ENCODE measurements at regions not wholly inside any gene's neighbourhood (a gene's known extent, or its start where the extent isn't known, plus 50 kb on each side); places are given as distances from the start of the nearest gene placed in this dataset.

DNA sequence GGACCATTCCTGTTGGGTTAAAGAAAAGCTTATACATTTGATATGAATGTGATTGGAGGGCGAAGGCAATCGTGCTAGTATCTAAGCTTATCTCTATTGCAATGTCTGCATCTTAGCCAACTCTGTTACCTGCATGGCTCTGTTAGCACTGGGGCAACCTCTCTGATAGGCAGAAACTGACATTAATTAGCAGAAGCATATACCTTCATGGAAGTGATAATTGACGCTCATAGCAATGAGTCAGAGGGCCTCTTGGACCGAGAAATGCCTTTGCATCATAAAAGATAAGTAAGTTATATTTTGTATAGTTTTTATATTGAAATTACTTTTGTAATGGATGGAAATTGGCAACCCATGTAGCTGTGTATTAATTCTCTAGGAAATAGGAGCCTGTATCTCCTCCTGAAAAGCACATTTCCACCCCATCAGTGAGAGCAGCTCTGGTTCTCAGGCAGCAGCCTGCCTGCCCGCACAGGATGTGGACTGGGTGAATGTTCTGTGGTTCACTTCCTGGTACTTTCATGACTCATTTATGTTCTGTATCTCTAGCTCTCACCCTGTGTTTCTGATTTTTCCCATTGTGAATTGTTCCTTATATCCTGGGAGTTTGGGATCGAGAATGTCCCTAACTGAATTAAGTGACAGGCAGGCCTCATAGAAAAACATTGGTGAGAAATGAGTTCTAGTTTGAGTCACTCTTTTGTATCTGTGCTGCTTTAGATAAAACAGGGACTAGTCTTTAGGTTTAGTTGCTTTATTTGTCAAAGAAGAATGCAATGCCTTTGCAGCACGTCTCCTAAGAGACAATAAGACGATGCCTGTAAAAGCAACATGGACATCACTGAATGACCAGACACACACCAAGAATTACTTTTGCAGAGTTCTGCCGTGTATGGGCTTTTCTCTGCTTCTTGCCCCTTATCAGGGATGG lies 344.9 kb downstream of the DCDC2C start:
- TF ChIP-seq, protein P1, sequence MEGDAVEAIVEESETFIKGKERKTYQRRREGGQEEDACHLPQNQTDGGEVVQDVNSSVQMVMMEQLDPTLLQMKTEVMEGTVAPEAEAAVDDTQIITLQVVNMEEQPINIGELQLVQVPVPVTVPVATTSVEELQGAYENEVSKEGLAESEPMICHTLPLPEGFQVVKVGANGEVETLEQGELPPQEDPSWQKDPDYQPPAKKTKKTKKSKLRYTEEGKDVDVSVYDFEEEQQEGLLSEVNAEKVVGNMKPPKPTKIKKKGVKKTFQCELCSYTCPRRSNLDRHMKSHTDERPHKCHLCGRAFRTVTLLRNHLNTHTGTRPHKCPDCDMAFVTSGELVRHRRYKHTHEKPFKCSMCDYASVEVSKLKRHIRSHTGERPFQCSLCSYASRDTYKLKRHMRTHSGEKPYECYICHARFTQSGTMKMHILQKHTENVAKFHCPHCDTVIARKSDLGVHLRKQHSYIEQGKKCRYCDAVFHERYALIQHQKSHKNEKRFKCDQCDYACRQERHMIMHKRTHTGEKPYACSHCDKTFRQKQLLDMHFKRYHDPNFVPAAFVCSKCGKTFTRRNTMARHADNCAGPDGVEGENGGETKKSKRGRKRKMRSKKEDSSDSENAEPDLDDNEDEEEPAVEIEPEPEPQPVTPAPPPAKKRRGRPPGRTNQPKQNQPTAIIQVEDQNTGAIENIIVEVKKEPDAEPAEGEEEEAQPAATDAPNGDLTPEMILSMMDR (conservative IDR thresholded peaks at IDR 0.05; ENCODE audit: control insufficient read depth, insufficient read depth, low read depth, low read length), result no peak
- no peak overlapping the region for H3K4me3 ChIP-seq (ENCODE audit: control insufficient read depth, low read depth, low read length)
- no peak for DNase-seq (ENCODE audit: low read depth)

DNA sequence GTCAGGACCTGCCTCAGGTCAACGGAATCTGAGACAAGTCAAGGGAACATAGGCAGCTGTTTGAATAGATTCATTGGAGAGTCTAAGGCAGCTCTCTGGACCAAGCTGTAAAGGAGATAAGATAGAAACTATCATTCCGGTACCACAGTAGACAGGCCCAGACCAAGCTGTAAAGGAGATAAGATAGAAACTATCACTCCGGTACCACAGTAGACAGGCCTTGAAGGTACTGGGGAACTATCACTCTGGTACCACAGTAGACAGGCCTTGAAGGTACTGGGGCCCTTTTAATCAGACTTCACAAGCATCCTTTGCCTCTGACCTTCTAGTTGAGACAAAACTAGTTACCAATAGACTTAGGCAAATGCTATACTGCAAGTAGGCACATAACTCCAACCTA lies 346.1 kb downstream of the DCDC2C start:
- H3K4me3 ChIP-seq (ENCODE audit: control insufficient read depth, low read depth, low read length), result no peak overlapping the region
- TF ChIP-seq, protein P1 (conservative IDR thresholded peaks at IDR 0.05; ENCODE audit: control insufficient read depth, insufficient read depth, low read depth, low read length), result no peak
- DNase-seq (ENCODE audit: low read depth), result no peak

DNA sequence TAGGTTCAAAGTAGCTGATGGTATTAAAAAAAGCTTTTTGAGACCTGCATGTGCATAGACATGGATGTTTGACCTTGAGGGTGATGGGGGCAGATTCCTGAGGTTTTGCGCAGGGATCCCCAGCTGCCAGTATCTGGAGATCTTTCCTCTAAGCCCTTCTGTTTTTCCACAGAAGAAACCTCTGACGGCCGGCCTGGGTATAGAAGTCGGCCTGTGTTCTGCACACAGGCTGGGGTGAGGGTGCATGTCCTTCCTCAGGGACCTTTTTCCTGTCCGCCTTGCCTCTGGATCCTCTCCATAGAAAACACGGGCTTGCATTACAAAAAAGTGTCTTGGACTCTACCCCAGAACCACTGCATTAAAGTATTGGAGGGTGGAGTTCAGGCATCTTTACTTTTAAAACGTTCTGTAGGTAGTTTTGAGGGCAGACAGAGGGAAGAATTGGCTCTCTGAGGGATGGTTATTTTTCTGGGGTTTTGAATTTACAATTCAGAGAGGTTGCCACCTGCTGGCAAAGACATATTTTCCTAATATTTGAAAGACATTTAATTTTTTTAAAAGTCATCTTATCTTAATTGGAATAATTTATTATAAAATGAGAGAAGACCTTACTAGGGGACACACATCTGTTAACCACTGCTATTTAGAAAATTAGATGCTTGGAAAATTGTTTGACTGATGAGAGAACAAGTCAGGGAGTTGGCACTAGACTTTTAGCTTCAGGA lies 350.6 kb downstream of the DCDC2C start:
- TF ChIP-seq, protein P1 (conservative IDR thresholded peaks at IDR 0.05; ENCODE audit: control insufficient read depth, insufficient read depth, low read depth, low read length), result no peak
- no peak overlapping the region for H3K4me3 ChIP-seq (ENCODE audit: control insufficient read depth, low read depth, low read length)
- no peak for DNase-seq (ENCODE audit: low read depth)

DNA sequence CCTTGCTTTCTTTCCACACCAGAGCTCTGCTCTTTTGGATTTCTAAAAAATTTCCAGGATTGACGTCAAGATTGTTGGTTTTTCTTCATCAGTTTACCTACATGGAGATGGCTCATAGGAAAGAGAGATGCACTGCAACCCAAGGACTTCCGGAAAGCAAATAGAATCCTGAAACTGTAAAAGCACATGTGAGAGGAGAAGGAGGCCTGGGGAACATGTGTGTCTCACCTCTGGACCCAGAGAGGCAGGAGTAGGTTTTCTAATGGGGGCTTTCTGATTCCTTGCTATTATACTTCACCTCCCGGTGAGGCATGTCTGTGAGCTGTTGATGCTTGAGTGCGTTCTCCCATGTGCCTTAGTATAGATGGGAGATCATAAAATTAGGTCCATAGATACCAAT lies 362.8 kb downstream of the DCDC2C start:
- TF ChIP-seq, protein P1 (conservative IDR thresholded peaks at IDR 0.05; ENCODE audit: control insufficient read depth, insufficient read depth, low read depth, low read length), result no peak
- H3K4me3 ChIP-seq (ENCODE audit: control insufficient read depth, low read depth, low read length), result no peak overlapping the region
- DNase-seq (ENCODE audit: low read depth), result no peak

DNA sequence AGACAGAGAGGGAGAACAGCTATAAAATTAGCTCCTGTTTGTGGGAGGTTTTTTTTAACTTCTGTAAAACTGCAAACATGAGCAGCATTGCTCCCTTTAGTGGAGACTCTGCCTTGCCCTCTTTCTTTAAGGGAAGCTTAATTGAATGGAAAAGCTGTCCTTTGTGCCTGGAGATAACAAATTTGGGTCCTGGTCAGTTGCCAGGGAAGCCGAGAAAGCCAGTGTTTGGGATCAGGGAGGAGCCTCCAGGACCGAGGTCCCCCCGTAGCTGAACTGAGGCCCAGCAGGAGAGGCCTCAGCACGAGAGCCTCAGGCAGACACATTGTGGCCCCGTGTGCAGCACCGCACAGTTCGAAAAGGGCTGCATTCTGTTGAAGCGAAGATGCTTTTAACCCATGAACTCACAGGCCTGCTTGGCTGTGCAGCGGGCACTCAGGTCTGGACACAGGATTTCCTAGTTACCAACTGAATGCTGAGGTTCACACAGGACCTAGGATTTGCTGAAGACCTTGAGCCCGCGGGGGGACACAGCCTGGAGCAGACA lies 369.7 kb downstream of the DCDC2C start:
- DNase-seq (ENCODE audit: low read depth), result no peak
- TF ChIP-seq, protein P1 (conservative IDR thresholded peaks at IDR 0.05; ENCODE audit: control insufficient read depth, insufficient read depth, low read depth, low read length), result no peak

DNA sequence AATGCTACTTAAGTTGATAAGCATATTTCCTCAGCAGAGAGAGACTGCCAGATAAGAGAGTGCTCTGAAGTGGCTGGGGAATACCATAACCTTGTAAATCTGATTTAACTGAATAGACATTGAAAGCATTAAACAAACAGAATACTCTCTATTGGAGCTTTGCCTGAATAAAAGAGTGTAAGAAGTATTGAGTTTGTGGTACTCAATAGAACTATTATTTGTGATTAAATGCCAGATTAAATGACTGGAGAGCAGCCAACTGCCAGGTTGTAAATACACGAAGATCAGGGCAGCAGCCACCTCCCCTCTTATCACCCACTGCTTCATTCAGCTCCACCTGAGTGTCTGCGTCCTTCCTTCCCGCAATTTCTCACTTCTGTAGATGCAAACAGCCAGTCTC lies 373.6 kb downstream of the DCDC2C start:
- no peak overlapping the region for H3K4me3 ChIP-seq (ENCODE audit: control insufficient read depth, low read depth, low read length)

More for the DNA sequence above, 369.7 kb downstream of the DCDC2C start:
- H3K4me3 ChIP-seq (ENCODE audit: control insufficient read depth, low read depth, low read length), result no peak overlapping the region

More for the DNA sequence above, 373.6 kb downstream of the DCDC2C start:
- TF ChIP-seq, protein P1 (conservative IDR thresholded peaks at IDR 0.05; ENCODE audit: control insufficient read depth, insufficient read depth, low read depth, low read length), result no peak
- no peak for DNase-seq (ENCODE audit: low read depth)
